GM21619 (cell line): ENCODE measurements at regions not wholly inside any gene's neighbourhood (a gene's known extent, or its start where the extent isn't known, plus 50 kb on each side); places are given as distances from the start of the nearest gene placed in this dataset.
"Not testable (repeated sequence)": the region's sequence is repeated elsewhere in the genome, so short reads cannot be mapped to it uniquely, and the experiment has no call there.

Source experiments
- ATAC-seq: cut with Tn5 transposase; IDR thresholded peaks from one replicate; pipeline ENCODE4 v1.9.1; 2021; ENCODE audit not compliant: unreplicated experiment

DNA sequence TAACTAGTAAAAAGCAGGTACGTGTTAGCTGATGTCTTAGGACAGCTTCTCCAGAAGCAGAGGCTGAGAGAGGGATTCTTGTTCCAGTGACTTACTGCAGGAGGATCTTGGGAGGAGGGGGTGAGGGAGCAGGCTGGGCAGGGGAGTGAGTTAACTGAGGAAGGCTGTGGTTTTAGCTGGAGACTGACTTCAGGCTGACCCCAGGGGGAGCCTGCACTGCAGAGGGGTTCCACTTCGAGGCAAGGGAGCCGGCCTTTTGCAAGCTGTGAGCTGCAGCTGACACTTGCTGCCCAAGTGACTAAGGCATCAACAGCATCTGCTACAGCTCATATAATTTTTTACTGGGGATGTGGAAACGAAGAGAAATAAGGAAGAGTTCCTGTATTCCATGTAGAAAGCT lies 50.4 kb upstream of the SOD1 start:
- ATAC-seq: no peak

DNA sequence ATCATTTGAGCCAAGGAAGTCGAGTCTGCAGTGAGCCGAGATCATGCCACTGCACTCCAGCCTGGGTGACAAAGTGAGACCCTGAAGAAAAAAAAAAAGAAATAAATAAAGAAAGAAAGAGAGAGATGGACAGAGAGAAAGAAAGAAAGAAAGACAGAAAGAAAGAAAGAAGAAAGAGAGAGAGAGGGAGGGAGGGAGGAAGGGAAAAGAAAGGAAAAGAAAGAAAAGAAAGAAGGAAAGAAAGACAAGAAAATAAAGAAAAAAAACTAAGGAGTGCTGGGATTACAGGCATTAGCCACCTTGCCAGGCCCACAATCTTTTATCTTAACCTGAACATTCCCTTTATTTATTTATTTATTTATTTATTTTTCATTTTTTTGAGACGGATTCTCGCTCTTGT lies 51.7 kb upstream of the SOD1 start:
- ATAC-seq: no peak

DNA sequence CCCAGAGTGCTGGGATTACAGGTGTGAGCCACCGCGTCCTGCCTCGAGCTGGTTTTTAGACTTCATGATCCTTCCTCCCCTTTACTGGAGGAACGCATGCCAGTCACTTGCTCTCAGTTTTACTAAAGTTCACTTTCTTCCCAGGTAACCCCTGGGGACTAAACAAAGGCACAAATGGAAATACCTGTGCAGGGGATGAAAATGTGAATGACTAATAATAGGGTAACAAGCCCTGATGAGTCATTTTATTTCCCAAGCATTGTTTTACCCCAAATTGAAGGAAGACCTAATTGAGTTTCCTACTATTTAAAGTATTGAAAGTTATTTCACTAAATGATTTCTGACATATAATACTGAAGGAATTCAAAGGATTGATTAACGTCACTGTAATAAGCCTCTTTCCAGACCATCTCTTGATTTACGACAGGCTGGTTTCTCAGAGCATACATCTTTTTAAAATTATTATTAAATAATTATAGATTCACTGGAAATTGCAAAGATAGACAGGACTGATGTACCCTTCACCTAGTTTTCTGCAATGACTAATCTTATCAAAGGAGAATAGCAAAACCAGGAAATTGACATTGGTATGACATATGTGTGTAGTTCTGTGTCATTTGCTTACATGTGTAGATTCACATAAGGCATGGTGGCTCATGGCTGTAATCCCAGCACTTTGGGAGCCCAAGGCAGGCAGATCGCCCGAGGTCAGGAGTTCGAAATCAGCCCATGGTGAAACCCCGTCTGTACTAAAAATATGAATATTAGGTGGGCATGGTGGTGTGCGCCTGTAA lies 53.2 kb upstream of the SOD1 start:
- ATAC-seq: no peak

DNA sequence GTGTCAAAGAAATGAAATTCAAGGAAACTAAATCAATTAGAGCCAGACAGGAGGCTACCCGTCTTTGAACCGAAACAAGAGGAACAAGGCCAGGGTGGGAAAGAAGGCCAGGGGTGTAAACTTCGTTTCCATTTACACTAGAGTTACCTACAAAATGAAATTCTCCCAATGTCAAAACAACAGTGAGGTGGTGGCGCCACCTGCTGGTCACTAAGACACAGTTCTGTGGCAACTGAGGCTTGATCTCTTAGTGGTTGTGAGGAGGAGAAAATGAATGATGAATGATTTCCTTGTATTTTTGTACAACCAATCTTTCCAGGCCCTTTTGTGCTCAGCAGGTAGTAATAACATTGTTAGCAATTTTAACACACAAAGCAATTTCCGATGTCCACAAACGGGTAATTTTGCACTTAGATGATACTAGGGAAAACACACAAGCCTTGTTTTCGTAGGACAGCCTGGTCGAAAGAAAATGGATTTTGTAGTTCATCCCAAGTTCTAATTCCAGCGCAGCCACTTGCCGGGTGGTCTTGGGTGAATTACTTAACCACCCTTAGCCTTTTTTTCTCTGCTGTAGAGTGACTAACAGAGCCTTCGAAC lies 54.8 kb upstream of the SOD1 start:
- no peak for ATAC-seq

DNA sequence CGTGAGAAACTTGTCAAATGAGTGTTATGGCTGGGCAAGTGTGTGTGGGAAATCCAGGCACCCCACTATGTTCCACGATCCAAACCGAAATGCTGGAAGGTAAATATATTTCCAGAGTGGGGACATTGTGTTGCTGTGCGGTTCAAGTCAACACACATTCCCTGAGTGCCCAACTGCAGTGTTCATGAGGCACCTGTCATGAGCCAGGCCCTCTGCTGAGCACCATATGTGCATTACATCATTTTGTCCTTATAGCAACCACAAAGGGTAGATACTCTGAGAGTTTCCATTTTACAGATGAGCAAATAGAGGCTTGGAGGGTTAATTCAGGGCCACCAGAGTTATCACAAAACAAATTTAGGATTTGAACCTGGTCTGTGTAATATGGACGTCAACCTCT lies 59.9 kb upstream of the SOD1 start:
- ATAC-seq: no peak

DNA sequence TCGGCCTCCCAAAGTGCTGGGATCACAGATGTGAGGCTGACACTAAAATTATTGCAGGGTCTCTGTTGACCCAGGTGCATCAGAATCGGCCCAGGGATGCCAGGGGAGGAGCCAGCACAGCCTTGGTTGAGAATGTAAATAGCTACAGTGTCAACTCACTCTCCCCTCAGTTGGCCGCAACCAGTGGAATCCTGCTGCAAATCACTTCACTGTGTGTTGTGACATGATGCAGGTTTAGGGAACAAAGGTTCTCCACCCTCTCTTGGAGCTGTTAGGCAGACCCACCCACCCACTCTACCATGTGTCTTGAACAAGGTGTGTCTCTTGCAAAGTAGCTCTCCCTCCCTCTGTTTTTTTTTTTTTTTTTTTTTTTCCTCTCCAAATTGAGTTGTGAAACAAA lies 60.5 kb upstream of the SOD1 start:
- ATAC-seq: no peak

DNA sequence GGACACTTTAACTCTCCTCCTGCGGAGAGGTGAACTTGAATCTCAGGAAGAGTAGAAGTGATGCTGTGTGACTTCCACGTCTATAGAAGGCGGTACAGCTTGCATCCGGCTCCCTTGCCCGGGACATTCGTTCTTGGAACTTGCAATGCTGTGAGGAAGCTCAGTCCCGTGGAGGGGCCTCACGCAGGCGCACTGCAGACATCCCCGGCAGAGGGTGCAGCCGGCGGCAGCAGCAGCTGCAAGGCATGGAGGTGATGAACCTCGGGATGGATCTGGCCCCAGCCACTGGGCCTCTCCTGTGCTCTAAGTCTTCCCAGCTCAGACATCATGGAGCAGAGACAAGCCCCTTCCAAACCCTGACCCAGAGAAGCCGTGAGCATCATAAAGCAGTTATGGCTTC lies 61.8 kb upstream of the SOD1 start:
- no peak for ATAC-seq

DNA sequence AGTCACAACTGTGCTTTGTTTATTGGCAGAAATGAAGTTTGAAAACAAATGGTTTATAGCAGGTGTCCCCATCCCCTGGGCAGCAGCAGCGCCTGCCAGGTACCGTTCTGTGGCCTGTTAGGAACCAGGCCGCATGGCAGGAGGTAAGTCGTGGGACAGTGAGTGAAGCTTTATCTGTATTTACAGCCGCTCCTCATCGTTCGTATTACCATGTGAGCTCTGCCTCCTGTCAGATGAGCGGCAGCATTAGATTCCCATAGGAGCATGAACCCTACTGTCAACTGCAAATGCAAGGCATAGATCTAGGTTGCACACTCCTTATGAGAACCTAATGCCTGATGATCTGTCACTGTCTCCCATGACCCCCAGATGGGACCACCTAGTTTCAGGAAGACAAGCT lies 63.4 kb upstream of the SOD1 start:
- ATAC-seq: no peak

DNA sequence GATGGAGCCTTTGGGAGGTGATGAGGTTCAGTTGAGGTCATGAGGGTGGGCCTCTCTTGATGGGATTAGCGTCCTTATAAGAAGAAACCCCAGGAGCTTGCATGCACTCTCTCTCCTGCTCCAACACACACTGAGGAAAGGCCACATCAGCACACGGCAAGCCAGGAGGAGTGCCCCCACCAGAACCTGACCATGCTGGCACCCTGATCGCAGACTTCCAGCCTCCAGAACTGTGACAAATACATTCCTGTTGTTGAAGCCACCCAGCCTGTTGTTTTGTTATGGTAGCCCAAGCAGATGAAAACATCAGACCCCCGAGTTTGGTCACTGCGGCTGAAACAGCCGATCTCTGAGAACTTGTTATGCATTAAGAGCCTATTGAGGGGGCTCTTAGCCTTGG lies 64.8 kb upstream of the SOD1 start:
- no peak for ATAC-seq

DNA sequence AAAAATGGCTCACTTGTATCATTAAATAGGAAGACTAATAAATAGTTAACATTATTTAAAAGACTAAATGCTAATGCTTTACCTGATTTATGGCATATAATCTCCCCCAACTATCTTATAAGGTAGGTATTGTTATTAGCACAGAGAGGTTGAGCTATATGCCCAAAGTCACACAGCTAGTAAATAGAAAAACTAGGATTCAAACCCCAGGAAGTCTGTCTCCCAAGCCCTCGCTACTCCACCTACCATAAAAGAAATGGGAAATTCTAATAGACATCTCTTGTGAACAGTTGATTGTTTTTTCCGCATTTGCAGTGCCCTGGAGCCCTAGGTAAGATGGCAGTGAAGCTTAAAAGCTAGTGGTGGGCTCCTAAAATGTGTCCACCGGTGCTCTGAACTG lies 65.2 kb upstream of the SOD1 start:
- no peak for ATAC-seq

DNA sequence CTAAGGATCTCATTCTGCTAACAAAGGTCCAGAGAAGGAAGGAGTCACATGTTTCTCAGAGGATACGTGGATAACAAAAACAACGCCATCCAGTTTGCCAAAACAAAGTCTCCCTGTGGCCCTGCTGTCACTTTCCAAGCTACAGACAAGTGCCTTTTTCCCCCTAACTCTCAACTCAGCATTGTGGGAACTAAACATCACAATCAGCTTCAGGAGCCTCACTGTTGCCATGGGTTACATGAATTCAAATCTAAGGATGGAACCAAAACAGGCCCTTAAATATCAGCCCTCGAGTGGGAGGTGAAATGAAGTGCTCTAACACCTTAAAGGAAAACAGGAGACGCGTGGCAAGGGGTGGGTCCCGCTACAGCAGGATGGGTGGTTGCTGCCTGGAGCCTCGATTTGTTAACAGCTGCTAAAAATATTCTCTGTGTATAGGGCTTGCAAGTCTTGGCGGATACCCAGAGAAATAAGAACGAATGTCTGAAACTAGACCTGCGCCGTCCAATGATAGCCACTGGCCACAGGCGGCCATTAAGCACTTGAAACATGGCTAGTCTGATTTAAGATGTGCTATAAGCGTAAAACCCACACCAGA lies 66.4 kb upstream of the SOD1 start:
- ATAC-seq: no peak

DNA sequence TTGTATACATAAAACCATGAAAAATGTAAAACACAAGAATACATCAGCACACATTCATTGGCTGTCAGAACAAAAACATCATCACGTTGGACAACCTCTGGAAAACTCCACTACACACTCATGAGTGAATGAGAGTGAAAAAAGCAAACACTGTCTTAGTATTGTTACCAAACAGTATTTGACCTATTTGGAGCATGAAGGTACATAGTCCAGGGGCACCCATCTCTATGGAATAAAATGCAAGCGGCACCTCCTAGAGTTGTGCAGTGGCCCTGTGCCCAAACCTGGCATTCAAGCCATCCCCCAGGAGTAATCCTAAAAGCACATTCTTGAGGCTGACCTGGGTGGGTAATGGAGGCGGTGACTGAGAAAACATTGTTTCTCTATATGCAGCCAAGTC lies 67.0 kb upstream of the SOD1 start:
- ATAC-seq: no peak

DNA sequence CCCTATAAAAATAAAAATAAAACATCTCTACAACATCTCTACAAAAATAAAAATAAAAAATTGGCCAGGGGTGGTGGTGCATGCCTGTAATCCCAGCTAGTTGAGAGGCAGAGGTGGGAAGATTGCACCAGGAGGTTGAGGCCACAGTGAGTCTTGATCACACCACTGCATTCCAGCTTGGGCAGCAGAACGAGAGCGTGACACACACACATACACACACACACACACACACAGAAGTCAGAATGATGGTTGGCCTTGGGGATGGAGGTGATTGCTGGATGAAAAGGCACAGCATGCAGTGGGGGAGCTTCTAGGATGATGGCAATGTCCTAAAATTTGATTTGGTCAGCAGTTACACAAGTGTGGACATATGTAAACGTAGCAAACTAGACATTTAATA lies 69.7 kb upstream of the SOD1 start:
- ATAC-seq: no peak

DNA sequence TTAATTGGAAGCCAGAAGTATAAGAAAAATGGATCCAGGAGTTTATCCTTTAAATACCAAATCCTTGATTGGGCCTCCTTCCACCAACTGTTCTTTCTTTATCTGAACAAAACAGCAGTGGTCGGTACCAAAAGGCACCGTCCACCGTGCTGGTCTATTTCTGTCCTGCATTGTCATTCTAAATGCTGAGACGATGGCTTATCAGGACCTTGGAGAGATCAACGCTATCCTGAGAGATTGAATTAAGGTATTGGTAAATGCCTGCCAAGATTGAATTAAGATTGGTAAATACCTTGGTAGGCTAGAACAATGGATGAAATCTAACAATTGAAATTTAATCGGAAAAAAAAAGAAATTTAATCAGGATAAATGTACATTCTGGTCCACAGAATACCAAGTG lies 73.4 kb upstream of the SOD1 start:
- ATAC-seq: no peak

DNA sequence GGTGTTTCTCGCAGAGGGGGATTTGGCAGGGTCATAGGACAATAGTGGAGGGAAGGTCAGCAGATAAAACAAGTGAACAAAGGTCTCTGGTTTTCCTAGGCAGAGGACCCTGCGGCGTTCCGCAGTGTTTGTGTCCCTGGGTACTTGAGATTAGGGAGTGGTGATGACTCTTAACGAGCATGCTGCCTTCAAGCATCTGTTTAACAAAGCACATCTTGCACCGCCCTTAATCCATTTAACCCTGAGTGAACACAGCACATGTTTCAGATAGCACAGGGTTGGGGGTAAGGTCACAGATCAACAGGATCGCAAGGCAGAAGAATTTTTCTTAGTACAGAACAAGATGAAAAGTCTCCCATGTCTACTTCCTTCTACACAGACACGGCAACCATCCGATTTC lies 75.6 kb upstream of the SOD1 start:
- not testable (repeated sequence) for ATAC-seq

DNA sequence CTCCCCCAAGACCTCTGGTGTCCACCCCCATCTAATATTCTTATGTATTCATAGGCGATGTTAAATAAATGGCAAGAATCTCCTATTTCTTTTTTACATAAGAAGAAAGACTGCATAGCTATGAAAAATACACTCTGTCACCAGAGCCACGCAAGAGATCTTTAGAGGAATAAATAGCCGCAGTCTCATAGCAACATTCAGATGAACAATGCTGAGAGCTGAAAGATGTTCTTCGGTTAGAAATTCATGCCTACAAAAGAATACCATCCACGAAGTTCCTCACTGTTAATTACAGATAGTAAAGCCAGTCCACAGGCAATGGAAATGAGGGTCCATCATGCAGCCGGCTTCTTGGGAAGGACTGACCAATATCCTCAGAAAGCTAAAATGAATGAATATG lies 76.0 kb upstream of the SOD1 start:
- ATAC-seq: no peak

DNA sequence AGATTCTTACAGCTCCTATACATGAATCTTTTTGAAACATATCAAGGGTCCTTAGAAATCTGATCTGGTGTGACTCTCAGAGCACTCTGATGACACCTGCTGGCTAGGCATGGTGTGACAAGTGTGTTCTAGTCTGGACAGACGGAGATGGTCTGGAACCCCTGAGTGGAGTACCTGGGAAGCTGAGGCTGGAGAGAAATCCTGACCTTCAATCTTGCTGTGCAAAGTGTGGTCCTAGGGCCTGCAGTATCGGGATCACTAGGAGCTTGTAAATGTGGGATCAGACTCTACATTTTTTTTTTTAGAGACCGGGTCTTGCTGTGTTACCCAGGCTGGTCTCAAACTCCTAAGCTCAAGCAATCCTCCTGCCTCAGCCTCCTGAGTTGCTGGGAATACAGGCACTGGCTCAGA lies 78.6 kb upstream of the SOD1 start:
- no peak for ATAC-seq

DNA sequence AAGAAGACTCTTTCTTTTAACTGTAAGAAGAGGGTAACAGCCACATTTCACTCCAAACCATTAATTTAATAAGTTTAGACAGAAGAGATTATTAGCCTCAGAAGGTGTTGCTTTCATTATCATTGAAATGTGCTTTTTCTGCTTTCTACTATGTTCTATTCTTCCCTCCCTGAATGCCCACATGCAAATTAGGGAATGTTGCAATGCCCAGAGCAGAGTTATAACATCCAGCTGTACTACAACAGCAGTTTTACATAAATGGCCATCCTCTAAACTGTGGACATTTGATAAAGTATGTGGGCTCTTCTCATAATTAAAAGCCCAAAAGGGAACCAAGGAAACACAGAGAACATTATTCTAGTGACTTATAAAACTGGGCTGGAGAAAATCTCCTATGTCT lies 82.2 kb upstream of the SOD1 start:
- no peak for ATAC-seq

DNA sequence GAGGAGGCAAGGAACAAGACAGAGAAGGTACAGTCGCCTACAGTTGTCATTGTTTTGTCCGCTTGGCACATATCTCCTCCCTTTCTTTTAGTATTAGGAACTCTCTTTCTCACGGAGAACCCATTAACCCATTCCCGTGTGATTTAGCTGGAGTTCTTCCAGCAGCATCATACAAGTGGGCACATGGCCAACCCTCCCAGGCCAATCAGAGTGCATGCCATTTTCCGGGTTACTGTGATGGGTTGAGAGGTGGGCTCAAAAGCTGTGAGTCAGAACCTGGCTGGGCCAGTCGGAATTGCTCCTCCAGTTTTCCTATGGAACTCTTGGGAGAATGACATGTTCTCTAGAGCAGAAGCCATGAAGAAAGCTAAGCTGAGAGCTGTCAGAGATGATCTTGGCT lies 83.1 kb upstream of the SOD1 start:
- ATAC-seq: no peak

DNA sequence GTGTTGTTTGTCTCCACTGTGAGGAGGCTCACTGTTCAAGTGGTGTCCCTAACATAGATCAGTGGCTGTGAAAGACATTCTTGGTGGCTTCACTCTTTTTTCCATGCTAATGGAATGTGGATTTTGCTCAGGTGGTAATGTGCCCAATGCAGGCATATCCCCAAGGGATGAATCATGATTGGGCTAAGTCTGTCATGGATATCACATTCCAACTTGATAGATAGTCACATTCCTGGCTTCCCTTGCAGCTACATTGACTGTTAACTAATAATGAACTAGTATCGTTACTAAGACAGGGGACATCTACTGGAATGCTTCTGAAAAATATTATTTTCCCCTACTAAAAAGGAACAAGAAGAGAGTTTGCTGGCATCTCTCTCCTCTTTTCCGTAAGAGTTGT lies 86.3 kb upstream of the SOD1 start:
- no peak for ATAC-seq

DNA sequence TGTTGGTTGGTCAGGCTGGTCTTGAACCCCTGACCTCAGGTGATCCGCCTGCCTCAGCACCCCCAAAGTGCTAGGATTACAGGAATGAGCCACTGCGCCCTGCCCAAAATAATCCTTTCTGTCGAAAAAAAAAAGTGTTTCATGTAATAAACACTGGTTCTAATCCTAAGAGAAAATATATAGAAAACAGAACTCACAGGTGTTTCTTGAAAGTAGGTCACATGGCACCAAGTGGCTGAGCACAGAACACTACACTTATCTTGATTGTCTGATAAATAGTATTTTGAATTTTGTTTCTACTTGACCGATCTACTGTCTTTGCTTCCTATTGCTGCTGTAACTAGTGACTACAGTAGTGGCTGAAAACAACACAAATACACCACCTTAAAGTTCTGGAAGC lies 87.6 kb upstream of the SOD1 start:
- no peak for ATAC-seq

DNA sequence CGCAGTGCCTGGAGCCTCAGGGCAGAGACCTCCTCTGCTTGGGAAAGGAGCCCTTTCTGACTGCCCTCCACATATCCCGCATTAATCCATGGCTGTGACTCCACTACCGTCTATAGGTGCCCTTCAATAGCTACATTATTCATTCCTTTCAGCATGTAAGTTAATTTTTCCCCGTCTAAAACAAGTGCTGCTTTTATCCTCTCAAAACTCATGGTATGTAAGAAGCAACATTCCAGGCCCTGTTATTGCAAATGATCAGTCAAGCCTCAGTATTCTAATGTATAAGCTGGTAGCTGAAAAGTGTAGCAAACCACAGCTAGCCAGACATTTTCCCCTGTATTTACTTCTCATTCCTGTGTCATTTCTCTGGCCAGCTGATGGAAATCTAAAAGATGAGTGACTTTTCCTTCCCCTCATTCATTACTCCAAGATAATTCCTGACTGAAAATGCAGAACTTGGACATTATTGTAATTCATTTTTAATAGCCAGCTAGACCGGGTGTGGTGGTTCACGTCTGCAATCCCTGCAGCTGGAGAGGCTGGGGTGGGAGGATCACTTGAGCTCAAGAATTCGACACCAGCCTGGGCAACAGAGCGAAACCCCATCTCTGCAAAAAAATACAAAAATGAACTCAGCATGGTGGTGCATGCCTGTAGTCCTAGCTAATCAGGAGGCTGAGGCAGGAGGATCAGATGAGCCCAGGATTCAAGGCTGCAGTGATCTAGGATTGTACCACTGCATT lies 88.5 kb upstream of the SOD1 start:
- ATAC-seq: no peak
